Thyroid gland (tissue), 4 donors: ENCODE measurements at regions not wholly inside any gene's neighbourhood (a gene's known extent, or its start where the extent isn't known, plus 50 kb on each side); places are given as distances from the start of the nearest gene placed in this dataset.

Source experiments
- CTCF ChIP-seq, 6 experiments: fragments of 200-600 bp in 3 of 6; fragments of 450-650 bp in 3 of 6; sonication (generic) in 3 of 6; IDR thresholded peaks; one replicate each; pipeline ENCODE4 v1.5.1; 2016 to 2019; ENCODE audit warnings: antibody characterized with exemption in 6 of 6, mild to moderate bottlenecking in 2 of 6, inconsistent platforms in 1 of 6, moderate library complexity in 1 of 6
- POLR2A ChIP-seq, 2 donors: fragments of 450-650 bp; IDR thresholded peaks; one replicate each; pipeline ENCODE4 v1.6.1; 2017; ENCODE audit warnings: antibody characterized with exemption in 2 of 2, mild to moderate bottlenecking in 2 of 2, moderate library complexity in 1 of 2

DNA sequence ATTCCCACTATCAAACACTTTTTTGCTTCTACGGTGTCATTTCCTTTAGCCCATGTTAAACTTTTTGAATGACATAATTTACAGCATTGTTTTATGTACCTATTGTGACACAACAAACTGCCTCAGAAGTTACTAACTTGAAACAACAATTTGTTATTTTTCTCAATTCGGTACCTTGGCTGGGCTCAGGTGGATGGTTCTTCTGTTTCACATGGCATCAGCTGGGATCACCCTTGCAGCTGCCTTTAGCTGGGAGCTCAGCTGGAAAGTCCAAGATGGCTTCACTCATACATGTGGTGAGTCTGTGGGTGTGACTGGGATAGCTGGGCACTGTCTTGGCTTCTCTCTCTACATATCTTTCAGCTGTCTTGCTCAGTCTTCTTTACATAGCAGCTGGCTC, 156.0 kb downstream of the GXYLT1 start:
- no peak for TF ChIP-seq CTCF (IDR thresholded peaks at IDR 0.05)
- no peak for TF ChIP-seq POLR2A (IDR thresholded peaks at IDR 0.05)
